Caco-2 (cell line): ENCODE measurements at regions not wholly inside any gene's neighbourhood (a gene's known extent, or its start where the extent isn't known, plus 50 kb on each side); places are given as distances from the start of the nearest gene placed in this dataset.

ENCODE experiments used
- BruUV-seq: library from RNA; stranded (reverse); fragments of 400-500 nt; replicated peaks from 2 replicates; lab custom pipeline; 2021; lab: Mats Ljungman, UMichigan
- CTCF ChIA-PET: fragments of 300-600 bp; sonication (Branson Sonifier 250); formaldehyde crosslinking; loops from one replicate; lab custom pipeline; 2022; ENCODE audit warnings: antibody characterized with exemption; lab: Charles Lee
- POLR2A ChIA-PET: fragments of 300-600 bp; sonication (Branson Sonifier 250); formaldehyde crosslinking; loops from one replicate; lab custom pipeline; 2022; ENCODE audit warnings: antibody characterized with exemption; lab: Charles Lee
- DNase-seq, 2 experiments: peaks; one replicate each; pipeline versions ENCODE4 v3.0.0 to v3.0.0-alpha.2; 2020 to 2022
- H3K27me3 ChIP-seq: replicated peaks from 2 replicates; pipeline ENCODE4 v1.6.0; 2011; ENCODE audit warnings: low read length; ENCODE audit not compliant: control insufficient read depth, insufficient read depth
- H3K36me3 ChIP-seq: 2 replicates; pipeline ENCODE4 v1.5.1; 2011; ENCODE audit warnings: low read length; ENCODE audit not compliant: control insufficient read depth, insufficient read depth
- H3K4me1 ChIP-seq: fragments of 250-450 bp; sonication (Bioruptor Pico); 2 replicates; pipeline ENCODE4 v1.5.1; 2020; ENCODE audit warnings: mild to moderate bottlenecking
- H3K4me3 ChIP-seq: 2 replicates; pipeline ENCODE4 v1.5.1; 2011; ENCODE audit warnings: low read depth, mild to moderate bottlenecking, control low read depth, low read length
- H3K9me3 ChIP-seq: fragments of 250-450 bp; sonication (Bioruptor Pico); 2 replicates; pipeline ENCODE4 v1.5.1; 2020; ENCODE audit warnings: mild to moderate bottlenecking, moderate library complexity
- H3K27ac Mint-ChIP-seq: one replicate; pipeline ENCODE4 v1.8.0; 2022; ENCODE audit warnings: mixed read lengths; ENCODE audit not compliant: unreplicated experiment
- H3K27me3 Mint-ChIP-seq: one replicate; pipeline ENCODE4 v1.8.0; 2022; ENCODE audit warnings: mixed read lengths; ENCODE audit not compliant: insufficient read depth, unreplicated experiment
- H3K36me3 Mint-ChIP-seq: one replicate; pipeline ENCODE4 v1.8.0; 2022; ENCODE audit warnings: mild to moderate bottlenecking, mixed read lengths; ENCODE audit not compliant: insufficient read depth, unreplicated experiment
- H3K4me1 Mint-ChIP-seq: one replicate; pipeline ENCODE4 v1.8.0; 2022; ENCODE audit warnings: low read depth, mixed read lengths; ENCODE audit not compliant: unreplicated experiment
- H3K4me3 Mint-ChIP-seq: one replicate; pipeline ENCODE4 v1.8.0; 2022; ENCODE audit warnings: mild to moderate bottlenecking, moderate library complexity, mixed read lengths; ENCODE audit not compliant: unreplicated experiment
- H3K9me3 Mint-ChIP-seq: one replicate; pipeline ENCODE4 v1.8.0; 2022; ENCODE audit warnings: mixed read lengths; ENCODE audit not compliant: unreplicated experiment
- CTCF ChIP-seq, 2 experiments: fragments of 200-600 bp in 1 of 2; IDR thresholded peaks; 1 replicate in 1 of 2; 2 replicates in 1 of 2; pipeline versions ENCODE4 v1.5.1 to v1.8.0; 2011 to 2022; ENCODE audit warnings: antibody characterized with exemption in 1 of 2, control low read depth in 1 of 2, inconsistent platforms in 1 of 2, low read depth in 1 of 2, low read length in 1 of 2, mild to moderate bottlenecking in 1 of 2, moderate library complexity in 1 of 2; ENCODE audit not compliant: insufficient read depth in 1 of 2, severe bottlenecking in 1 of 2, unreplicated experiment in 1 of 2
- intact Hi-C: fragments of 100-400 bp; cut with micrococcal nuclease; formaldehyde crosslinking; loops from one replicate; pipeline ENCODE4 v1.10.0; 2022; ENCODE audit not compliant: unreplicated experiment

- Histone ChIP-seq H3K4me1 (peaks cover 11% of the 10 kb centered on the region), H3K36me3 (no peaks in the 10 kb centered on the region), H3K9me3 (no peaks in the 10 kb centered on the region; the same call in 1 of the 2 replicates), H3K4me3 (no peak overlapping the region), H3K27me3 (no peaks in the 10 kb centered on the region)
- H3K27me3 Mint-ChIP-seq: peaks cover 4% of the 10 kb centered on the region
- H3K36me3 Mint-ChIP-seq: no peaks in the 10 kb centered on the region
- peaks cover 16% of the 10 kb centered on the region for H3K4me1 Mint-ChIP-seq
- TF ChIP-seq CTCF (IDR thresholded peaks at IDR 0.05; ENCODE audit: insufficient read depth in 1 of 2, low read depth in 1 of 2, low read length in 1 of 2, severe bottlenecking in 1 of 2, unreplicated experiment in 1 of 2): no peak
- H3K9me3 Mint-ChIP-seq: no peaks in the 10 kb centered on the region
- no peak for DNase-seq
- POLR2A ChIA-PET: no interaction called here
- H3K27ac Mint-ChIP-seq: no peak overlapping the region
- CTCF ChIA-PET: no interaction called here
- no TSS peak for BruUV-seq
- no peak overlapping the region for H3K4me3 Mint-ChIP-seq
- intact Hi-C loops: no loop called here
Observed at GRCh38 chr20:40578961-40579360, 110.1 kb downstream of the MAFB start.

GRCh38 chr20:40575851-40576250 is 113.2 kb downstream of the MAFB start:
- CTCF ChIA-PET: no interaction called here
- Mint-ChIP-seq H3K27me3 (peaks cover 2% of the 10 kb centered on the region), H3K9me3 (no peaks in the 10 kb centered on the region), H3K27ac (no peak overlapping the region), H3K36me3 (no peaks in the 10 kb centered on the region), H3K4me3 (no peak overlapping the region), H3K4me1 (peaks cover 6% of the 10 kb centered on the region)
- no TSS peak for BruUV-seq
- DNase-seq: no peak
- Histone ChIP-seq H3K4me1 (0 out of 2 replicates have a peak, but pooled peaks cover 3% of the 10 kb centered on the region), H3K9me3 (no peaks in the 10 kb centered on the region; the same call in 1 of the 2 replicates), H3K27me3 (no peaks in the 10 kb centered on the region), H3K4me3 (no peak overlapping the region), H3K36me3 (no peaks in the 10 kb centered on the region)
- intact Hi-C loops: no loop called here
- TF ChIP-seq CTCF (IDR thresholded peaks at IDR 0.05; ENCODE audit: insufficient read depth in 1 of 2, low read depth in 1 of 2, low read length in 1 of 2, severe bottlenecking in 1 of 2, unreplicated experiment in 1 of 2): no peak
- POLR2A ChIA-PET: no interaction called here

- TF ChIP-seq CTCF (IDR thresholded peaks at IDR 0.05; ENCODE audit: insufficient read depth in 1 of 2, low read depth in 1 of 2, low read length in 1 of 2, severe bottlenecking in 1 of 2, unreplicated experiment in 1 of 2): no peak
Observed at GRCh38 chr20:40572251-40572650, 116.8 kb downstream of the MAFB start.

More at GRCh38 chr20:40572251-40572650, 116.8 kb downstream of the MAFB start:
- ChIA-PET CTCF (interaction anchor here (0.6 kb wide), 1 partner anchor 262 kb away, joined by 3 read pairs; no protein-coding TSS in a partner anchor), POLR2A (no interaction called here)
- Mint-ChIP-seq H3K36me3 (no peaks in the 10 kb centered on the region), H3K27me3 (no peaks in the 10 kb centered on the region), H3K4me3 (no peak overlapping the region), H3K9me3 (no peaks in the 10 kb centered on the region), H3K4me1 (no peaks in the 10 kb centered on the region), H3K27ac (no peak overlapping the region)
- DNase-seq: no peak
- intact Hi-C loops: no loop called here
- Histone ChIP-seq H3K4me1 (no peaks in the 10 kb centered on the region), H3K36me3 (no peaks in the 10 kb centered on the region), H3K4me3 (no peak overlapping the region), H3K9me3 (no peaks in the 10 kb centered on the region; the same call in 1 of the 2 replicates), H3K27me3 (no peaks in the 10 kb centered on the region)
- BruUV-seq: no TSS peak
